H1 (cell line): ENCODE measurements at regions not wholly inside any gene's neighbourhood (a gene's known extent, or its start where the extent isn't known, plus 50 kb on each side); places are given as distances from the start of the nearest gene placed in this dataset.

Experiments
- CTCF ChIA-PET: fragments of 300-600 bp; sonication (Branson Sonifier 250); formaldehyde crosslinking; loops from one replicate; lab custom pipeline; 2021; ENCODE audit not compliant: partially characterized antibody; lab: Charles Lee
- POLR2A ChIA-PET: fragments of 300-600 bp; sonication (Branson Sonifier 250); formaldehyde crosslinking; loops from one replicate; lab custom pipeline; 2021; ENCODE audit warnings: inconsistent platforms; ENCODE audit not compliant: partially characterized antibody; lab: Charles Lee
- DNase-seq, 2 experiments: peaks; one replicate each; pipeline versions ENCODE4 v3.0.0 to v3.0.0-alpha.2; 2010 to 2022; ENCODE audit warnings: low spot score in 2 of 2, low read depth in 1 of 2, mixed read lengths in 1 of 2
- FAIRE-seq: peaks from 2 replicates; lab custom pipeline; 2011; peaks lifted over from hg19 to GRCh38; lab: Jason Lieb, UNC
- H2AFZ ChIP-seq: 2 replicates; pipeline ENCODE4 v1.8.1; 2012; ENCODE audit warnings: low read length, inconsistent platforms
- H2AK5ac ChIP-seq: 2 replicates; pipeline ENCODE4 v1.6.1; 2013; ENCODE audit warnings: low read depth, low read length
- H2BK120ac ChIP-seq: replicated peaks from 2 replicates; pipeline ENCODE3; 2013; ENCODE audit warnings: low read depth, low read length, inconsistent platforms
- H2BK12ac ChIP-seq: 2 replicates; pipeline ENCODE4 v1.6.1; 2013; ENCODE audit warnings: low read depth, low read length
- H2BK15ac ChIP-seq: 2 replicates; pipeline ENCODE4 v1.6.1; 2013; ENCODE audit warnings: low read length
- H2BK20ac ChIP-seq: 2 replicates; pipeline ENCODE4 v1.6.1; 2013; ENCODE audit warnings: low read length
- H2BK5ac ChIP-seq: 2 replicates; pipeline ENCODE4 v1.6.1; 2013; ENCODE audit warnings: low read depth, low read length
- H3K14ac ChIP-seq: 2 replicates; pipeline ENCODE4 v1.6.1; 2013; ENCODE audit warnings: inconsistent platforms; ENCODE audit not compliant: insufficient read length
- H3K18ac ChIP-seq: 2 replicates; pipeline ENCODE4 v1.6.1; 2013; ENCODE audit warnings: low read length; ENCODE audit errors: extremely low read depth
- H3K23ac ChIP-seq: 2 replicates; pipeline ENCODE4 v1.6.1; 2013; ENCODE audit warnings: inconsistent platforms; ENCODE audit not compliant: insufficient read length
- H3K23me2 ChIP-seq: 2 replicates; pipeline ENCODE4 v1.6.1; 2013; ENCODE audit warnings: low read depth, low read length
- H3K27ac ChIP-seq: 2 replicates; pipeline ENCODE4 v1.6.1; 2011; ENCODE audit warnings: low read depth, low read length, inconsistent platforms
- H3K27me3 ChIP-seq, 4 experiments: replicated peaks in 1 of 4; 1 replicate in 1 of 4; 2 replicates in 3 of 4; pipeline versions ENCODE4 v1.6.1 to v1.8.1; 2011 to 2013; ENCODE audit warnings: low read length in 3 of 4, mild to moderate bottlenecking in 3 of 4, inconsistent platforms in 2 of 4, mixed read lengths in 2 of 4, moderate library complexity in 1 of 4; ENCODE audit not compliant: control insufficient read depth in 3 of 4, insufficient read depth in 3 of 4; ENCODE audit errors: extremely low read depth in 1 of 4
- H3K36me3 ChIP-seq, 4 experiments: 2 replicates each; pipeline versions ENCODE4 v1.6.1 to v1.8.1; 2011 to 2013; ENCODE audit warnings: mild to moderate bottlenecking in 4 of 4, low read length in 3 of 4, moderate library complexity in 2 of 4, control low read depth in 1 of 4, inconsistent platforms in 1 of 4; ENCODE audit not compliant: insufficient read depth in 4 of 4, control insufficient read depth in 2 of 4
- H3K4ac ChIP-seq: replicated peaks from 2 replicates; pipeline ENCODE3; 2013; ENCODE audit warnings: low read length, low read depth, mixed read lengths, inconsistent platforms; ENCODE audit not compliant: insufficient read length
- H3K4me1 ChIP-seq, 4 experiments: replicated peaks in 1 of 4; 1 replicate in 1 of 4; 2 replicates in 3 of 4; pipeline versions ENCODE4 v1.6.1 to v1.8.1; 2011 to 2013; ENCODE audit warnings: low read length in 3 of 4, inconsistent platforms in 2 of 4, mixed read lengths in 1 of 4; ENCODE audit not compliant: insufficient read depth in 4 of 4, control insufficient read depth in 3 of 4
- H3K4me2 ChIP-seq, 2 experiments: 2 replicates each; pipeline versions ENCODE4 v1.6.1 to v1.8.1; 2011 to 2013; ENCODE audit warnings: low read depth in 2 of 2, low read length in 2 of 2, control low read depth in 1 of 2, inconsistent platforms in 1 of 2, mild to moderate bottlenecking in 1 of 2; ENCODE audit not compliant: insufficient read depth in 1 of 2
- H3K4me3 ChIP-seq, 4 experiments: fragments of 200-600, 300-600 bp in 1 of 4; sonication (generic), shearing (Covaris generic), sonication (Bioruptor Twin) in 1 of 4; 2 replicates each; pipeline versions ENCODE4 v1.5.1 to v1.8.1; 2011 to 2016; ENCODE audit warnings: low read length in 4 of 4, low read depth in 3 of 4, control low read depth in 2 of 4, inconsistent platforms in 2 of 4, mild to moderate bottlenecking in 2 of 4, mixed read lengths in 1 of 4, moderate library complexity in 1 of 4; ENCODE audit not compliant: insufficient read depth in 2 of 4; ENCODE audit errors: extremely low read depth in 1 of 4
- H3K56ac ChIP-seq: replicated peaks from 2 replicates; pipeline ENCODE3; 2013; ENCODE audit warnings: low read depth, mild to moderate bottlenecking, mixed read lengths, low read length, inconsistent platforms; ENCODE audit not compliant: insufficient read length
- H3K79me1 ChIP-seq: 2 replicates; pipeline ENCODE4 v1.6.1; 2013; ENCODE audit warnings: low read depth, low read length, control low read depth
- H3K79me2 ChIP-seq, 2 experiments: 2 replicates each; pipeline versions ENCODE4 v1.6.1 to v1.8.1; 2012 to 2013; ENCODE audit warnings: low read length in 2 of 2, mild to moderate bottlenecking in 2 of 2, inconsistent platforms in 1 of 2; ENCODE audit not compliant: insufficient read depth in 2 of 2, control insufficient read depth in 1 of 2
- H3K9ac ChIP-seq, 4 experiments: replicated peaks in 1 of 4; 1 replicate in 1 of 4; 2 replicates in 3 of 4; pipeline versions ENCODE4 v1.6.1 to v1.8.1; 2011 to 2013; ENCODE audit warnings: low read depth in 3 of 4, low read length in 3 of 4, control low read depth in 2 of 4, mild to moderate bottlenecking in 2 of 4, moderate library complexity in 2 of 4, inconsistent platforms in 1 of 4; ENCODE audit errors: extremely low read depth in 1 of 4
- H3K9me3 ChIP-seq, 2 experiments: 2 replicates each; pipeline versions ENCODE4 v1.6.1 to v1.8.1; 2012 to 2013; ENCODE audit warnings: mild to moderate bottlenecking in 2 of 2, moderate library complexity in 2 of 2, control low read depth in 1 of 2, inconsistent platforms in 1 of 2, low read depth in 1 of 2, low read length in 1 of 2, mixed read lengths in 1 of 2; ENCODE audit not compliant: insufficient read depth in 2 of 2
- H4K20me1 ChIP-seq, 2 experiments: replicated peaks in 1 of 2; 2 replicates each; pipeline versions ENCODE3 to v1.8.1; 2011 to 2013; ENCODE audit warnings: inconsistent platforms in 2 of 2, low read length in 2 of 2, mild to moderate bottlenecking in 1 of 2; ENCODE audit not compliant: insufficient read depth in 2 of 2, control insufficient read depth in 1 of 2
- H4K5ac ChIP-seq: 2 replicates; pipeline ENCODE4 v1.6.1; 2013; ENCODE audit warnings: low read length, low read depth, mixed read lengths, inconsistent platforms; ENCODE audit not compliant: insufficient read length
- H4K8ac ChIP-seq: 2 replicates; pipeline ENCODE4 v1.8.0; 2013; ENCODE audit warnings: mild to moderate bottlenecking, moderate library complexity, low read length, inconsistent platforms; ENCODE audit not compliant: insufficient read depth; ENCODE audit errors: extremely low read depth
- H4K91ac ChIP-seq: replicated peaks from 2 replicates; pipeline ENCODE3; 2013; ENCODE audit warnings: low read length, mixed read lengths, inconsistent platforms; ENCODE audit not compliant: insufficient read length
- ASH2L ChIP-seq: fragments of 200-600, 300-600 bp; sonication (generic); IDR thresholded peaks from one replicate; pipeline ENCODE4 v1.7.1; 2017; ENCODE audit warnings: low read length
- ATF2 ChIP-seq: IDR thresholded peaks from 2 replicates; pipeline ENCODE4 v1.6.1; 2012; ENCODE audit warnings: low read length, inconsistent platforms
- GTF2F1 ChIP-seq: IDR thresholded peaks from 2 replicates; pipeline ENCODE4 v1.6.1; 2012; ENCODE audit warnings: low read depth, low read length, improper control_type of control experiment, borderline replicate concordance
- NRF1 ChIP-seq: IDR thresholded peaks from 2 replicates; pipeline ENCODE4 v1.6.1; 2011; ENCODE audit warnings: mild to moderate bottlenecking, low read depth, low read length, improper control_type of control experiment
- WGBS, 2 experiments: shearing (Covaris generic) in 1 of 2; methylation state at CpG; one replicate each; pipeline versions ENCODE4 v1.1.6 to v1.1.7; 2013 to 2015; ENCODE audit warnings: low lambda C conversion rate in 2 of 2, mixed read lengths in 2 of 2, inconsistent platforms in 1 of 2, low coverage in 1 of 2, missing lambda C conversion rate in 1 of 2; ENCODE audit not compliant: insufficient replicate concordance in 2 of 2, insufficient coverage in 1 of 2, insufficient read length in 1 of 2; ENCODE audit errors: extremely low coverage in 1 of 2, missing lambda C conversion rate in 1 of 2; 5-methylcytosine and 5-hydroxymethylcytosine counted together
- TF ChIP-seq, protein P1 (sequence below), 3 experiments: IDR thresholded peaks; 1 replicate in 2 of 3; 2 replicates in 1 of 3; pipeline versions ENCODE4 v1.5.1 to v1.6.1; 2011; ENCODE audit warnings: low read length in 3 of 3, mild to moderate bottlenecking in 3 of 3, inconsistent platforms in 2 of 3, low read depth in 1 of 3, moderate library complexity in 1 of 3; ENCODE audit not compliant: insufficient read depth in 1 of 3; ENCODE audit errors: control extremely low read depth in 1 of 3

DNA sequence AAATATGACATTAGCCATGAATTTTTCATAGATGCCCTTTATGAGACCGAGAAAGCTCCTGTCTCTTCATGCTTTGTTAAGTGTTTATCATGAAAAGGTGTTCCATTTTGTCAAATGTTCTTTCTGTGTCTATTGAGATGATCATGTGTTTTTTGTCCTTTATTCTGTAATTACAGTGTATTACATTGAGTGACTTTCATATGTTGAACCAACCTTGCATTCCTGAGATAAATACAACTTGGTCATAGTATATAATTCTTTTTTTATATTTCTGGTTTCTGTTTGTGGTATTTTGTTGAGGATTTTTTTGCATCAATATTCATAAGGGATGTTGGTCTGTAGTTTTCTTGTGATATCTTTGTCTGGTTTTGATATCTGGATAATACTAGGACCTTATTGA lies 52.9 kb upstream of the HPCAL1 start:
- Histone ChIP-seq H3K56ac (no peak overlapping the region), H2BK120ac (no peak overlapping the region), H3K23ac (no peak overlapping the region), H2BK12ac (no peak overlapping the region), H3K36me3 (no peaks in the 10 kb centered on the region), H3K27me3 (no peaks in the 10 kb centered on the region), H4K91ac (no peak overlapping the region), H3K18ac (no peak overlapping the region), H3K4me3 (no peak overlapping the region), H4K5ac (no peak overlapping the region), H3K9me3 (no peaks in the 10 kb centered on the region), H3K4me2 (no peak overlapping the region), H2AFZ (no peak overlapping the region), H2BK15ac (no peak overlapping the region), H3K4me1 (no peaks in the 10 kb centered on the region), H3K79me2 (no peaks in the 10 kb centered on the region), H2BK20ac (no peak overlapping the region), H3K23me2 (no peaks in the 10 kb centered on the region; the same call in 1 of the 2 replicates), H4K20me1 (no peaks in the 10 kb centered on the region), H3K79me1 (no peaks in the 10 kb centered on the region)
- DNase-seq: no peak
- FAIRE-seq: no peak
- TF ChIP-seq ATF2: no peak
- TF ChIP-seq GTF2F1: no peak
- TF ChIP-seq ASH2L: no peak
- no peak for TF ChIP-seq NRF1
- TF ChIP-seq, protein P1, sequence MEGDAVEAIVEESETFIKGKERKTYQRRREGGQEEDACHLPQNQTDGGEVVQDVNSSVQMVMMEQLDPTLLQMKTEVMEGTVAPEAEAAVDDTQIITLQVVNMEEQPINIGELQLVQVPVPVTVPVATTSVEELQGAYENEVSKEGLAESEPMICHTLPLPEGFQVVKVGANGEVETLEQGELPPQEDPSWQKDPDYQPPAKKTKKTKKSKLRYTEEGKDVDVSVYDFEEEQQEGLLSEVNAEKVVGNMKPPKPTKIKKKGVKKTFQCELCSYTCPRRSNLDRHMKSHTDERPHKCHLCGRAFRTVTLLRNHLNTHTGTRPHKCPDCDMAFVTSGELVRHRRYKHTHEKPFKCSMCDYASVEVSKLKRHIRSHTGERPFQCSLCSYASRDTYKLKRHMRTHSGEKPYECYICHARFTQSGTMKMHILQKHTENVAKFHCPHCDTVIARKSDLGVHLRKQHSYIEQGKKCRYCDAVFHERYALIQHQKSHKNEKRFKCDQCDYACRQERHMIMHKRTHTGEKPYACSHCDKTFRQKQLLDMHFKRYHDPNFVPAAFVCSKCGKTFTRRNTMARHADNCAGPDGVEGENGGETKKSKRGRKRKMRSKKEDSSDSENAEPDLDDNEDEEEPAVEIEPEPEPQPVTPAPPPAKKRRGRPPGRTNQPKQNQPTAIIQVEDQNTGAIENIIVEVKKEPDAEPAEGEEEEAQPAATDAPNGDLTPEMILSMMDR (IDR thresholded peaks at IDR 0.05; ENCODE audit: control extremely low read depth in 1 of 3, insufficient read depth in 1 of 3, low read depth in 1 of 3, low read length in 3 of 3): no peak
- TF ChIP-seq, all 59 proteins: peak for 0
- no peak overlapping the region for H3K14ac ChIP-seq
- no peak overlapping the region for H2BK5ac ChIP-seq
- no peak overlapping the region for H3K4ac ChIP-seq
- POLR2A ChIA-PET: no interaction called here
- no peak overlapping the region for H3K9ac ChIP-seq
- WGBS, 2 experiments: 84% methylated on average over 1 of the region's 1 CpG; no CpG with 5 or more reads in 1 of the 2 experiments
- no peak overlapping the region for H2AK5ac ChIP-seq
- H3K27ac ChIP-seq: no peak overlapping the region
- H4K8ac ChIP-seq: no peak overlapping the region
- CTCF ChIA-PET: interaction anchor here (0.7 to 1.5 kb wide), 3 partner anchors 13 to 49 kb away, joined by 3 to 4 read pairs (median 3); no protein-coding TSS in a partner anchor
